Suprapubic skin (tissue), 4 donors: ENCODE measurements at regions not wholly inside any gene's neighbourhood (a gene's known extent, or its start where the extent isn't known, plus 50 kb on each side); places are given as distances from the start of the nearest gene placed in this dataset.

ENCODE experiments used
- DNase-seq, 2 donors: peaks; one replicate each; pipeline ENCODE4 v3.0.0-alpha.2; 2019; ENCODE audit warnings: low spot score in 2 of 2
- H3K27ac ChIP-seq: fragments of 200-600 bp; sonication (generic); one replicate; pipeline ENCODE4 v1.5.1; 2019
- H3K27me3 ChIP-seq: fragments of 200-600 bp; sonication (generic); one replicate; pipeline ENCODE4 v1.5.1; 2019
- H3K36me3 ChIP-seq: fragments of 200-600 bp; sonication (generic); one replicate; pipeline ENCODE4 v1.5.1; 2019
- H3K4me1 ChIP-seq: fragments of 200-600 bp; sonication (generic); one replicate; pipeline ENCODE4 v1.5.1; 2019
- H3K4me3 ChIP-seq: fragments of 200-600 bp; sonication (generic); one replicate; pipeline ENCODE4 v1.5.1; 2019; ENCODE audit warnings: mild to moderate bottlenecking
- H3K9me3 ChIP-seq: fragments of 200-600 bp; sonication (generic); one replicate; pipeline ENCODE4 v1.5.1; 2019
- EP300 ChIP-seq: sonication (generic); formaldehyde crosslinking; IDR thresholded peaks from one replicate; pipeline ENCODE4 v1.6.1; 2017; ENCODE audit warnings: antibody characterized with exemption
- POLR2A ChIP-seq, 2 donors: fragments of 450-650 bp; IDR thresholded peaks; one replicate each; pipeline ENCODE4 v1.6.1; 2017; ENCODE audit warnings: antibody characterized with exemption in 2 of 2, mild to moderate bottlenecking in 2 of 2, moderate library complexity in 2 of 2
- POLR2AphosphoS5 ChIP-seq, 3 donors: sonication (generic); formaldehyde crosslinking; IDR thresholded peaks; one replicate each; pipeline ENCODE4 v1.6.1; 2017; ENCODE audit warnings: antibody characterized with exemption in 3 of 3
- WGBS: methylation state at CpG from one replicate; pipeline ENCODE4 v1.1.5; 2018; 5-methylcytosine and 5-hydroxymethylcytosine counted together
- TF ChIP-seq, protein P1 (sequence below), 2 donors: fragments of 200-600 bp in 1 of 2; fragments of 450-650 bp in 1 of 2; sonication (generic) in 1 of 2; IDR thresholded peaks; one replicate each; pipeline ENCODE4 v1.5.1; 2016 to 2019; ENCODE audit warnings: antibody characterized with exemption in 2 of 2, mild to moderate bottlenecking in 1 of 2, moderate library complexity in 1 of 2

DNA sequence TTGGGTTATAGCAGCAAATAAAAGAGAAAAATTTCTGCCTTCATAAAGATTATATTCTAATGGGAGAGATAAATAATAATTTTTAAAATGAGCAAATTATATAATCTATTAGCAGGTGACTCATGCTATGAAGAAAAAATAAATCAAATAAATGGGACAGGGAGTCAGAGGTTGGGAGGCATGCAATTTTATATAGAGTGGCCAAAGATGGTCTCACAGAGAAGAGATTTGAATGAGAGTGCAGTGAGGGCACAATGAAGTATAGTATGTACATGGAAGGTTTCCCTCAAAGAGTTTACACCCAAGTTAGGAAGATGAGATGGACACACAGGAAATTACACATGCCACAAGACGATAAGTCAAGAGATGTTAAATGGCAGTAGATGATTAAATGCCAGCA is 369.4 kb downstream of the TXNL1 start:
- Histone ChIP-seq H3K9me3 (no peaks in the 10 kb centered on the region), H3K4me1 (no peaks in the 10 kb centered on the region), H3K27me3 (no peaks in the 10 kb centered on the region), H3K4me3 (no peak overlapping the region), H3K27ac (no peak overlapping the region), H3K36me3 (no peaks in the 10 kb centered on the region)
- DNase-seq = no peak
- WGBS = 88% methylated on average over 1 of the region's 1 CpG
- no peak for TF ChIP-seq EP300
- no peak for TF ChIP-seq POLR2A (IDR thresholded peaks at IDR 0.05)
- TF ChIP-seq POLR2AphosphoS5 (IDR thresholded peaks at IDR 0.05) = no peak
- TF ChIP-seq, protein P1, sequence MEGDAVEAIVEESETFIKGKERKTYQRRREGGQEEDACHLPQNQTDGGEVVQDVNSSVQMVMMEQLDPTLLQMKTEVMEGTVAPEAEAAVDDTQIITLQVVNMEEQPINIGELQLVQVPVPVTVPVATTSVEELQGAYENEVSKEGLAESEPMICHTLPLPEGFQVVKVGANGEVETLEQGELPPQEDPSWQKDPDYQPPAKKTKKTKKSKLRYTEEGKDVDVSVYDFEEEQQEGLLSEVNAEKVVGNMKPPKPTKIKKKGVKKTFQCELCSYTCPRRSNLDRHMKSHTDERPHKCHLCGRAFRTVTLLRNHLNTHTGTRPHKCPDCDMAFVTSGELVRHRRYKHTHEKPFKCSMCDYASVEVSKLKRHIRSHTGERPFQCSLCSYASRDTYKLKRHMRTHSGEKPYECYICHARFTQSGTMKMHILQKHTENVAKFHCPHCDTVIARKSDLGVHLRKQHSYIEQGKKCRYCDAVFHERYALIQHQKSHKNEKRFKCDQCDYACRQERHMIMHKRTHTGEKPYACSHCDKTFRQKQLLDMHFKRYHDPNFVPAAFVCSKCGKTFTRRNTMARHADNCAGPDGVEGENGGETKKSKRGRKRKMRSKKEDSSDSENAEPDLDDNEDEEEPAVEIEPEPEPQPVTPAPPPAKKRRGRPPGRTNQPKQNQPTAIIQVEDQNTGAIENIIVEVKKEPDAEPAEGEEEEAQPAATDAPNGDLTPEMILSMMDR (IDR thresholded peaks at IDR 0.05) = no peak

DNA sequence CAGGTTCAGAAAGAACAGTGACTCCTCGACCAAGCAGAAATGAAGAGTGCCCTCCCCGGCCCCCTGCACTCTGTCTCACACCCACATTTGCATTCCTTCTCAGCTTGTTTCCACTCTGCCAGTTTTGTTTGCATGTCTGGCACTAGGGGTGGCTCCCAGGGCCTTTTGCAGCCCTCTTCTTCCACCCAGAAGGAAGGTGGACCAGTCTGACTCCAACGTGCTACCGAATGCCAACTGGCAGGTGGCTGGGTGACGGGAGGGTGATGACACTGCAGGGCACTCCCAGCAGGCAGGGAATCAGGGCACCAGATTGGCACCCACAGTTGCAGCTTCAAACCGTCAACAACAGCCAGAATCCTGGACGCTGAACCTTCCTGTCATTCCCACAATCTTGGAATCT is 371.1 kb downstream of the TXNL1 start:
- no peak for DNase-seq
- WGBS = 54% methylated on average over 7 of the region's 7 CpGs
- TF ChIP-seq EP300 = no peak
- no peak for TF ChIP-seq POLR2AphosphoS5 (IDR thresholded peaks at IDR 0.05)
- TF ChIP-seq POLR2A (IDR thresholded peaks at IDR 0.05) = no peak
- TF ChIP-seq, protein P1 (IDR thresholded peaks at IDR 0.05) = no peak
- H3K4me1 ChIP-seq = no peaks in the 10 kb centered on the region
- no peaks in the 10 kb centered on the region for H3K9me3 ChIP-seq
- no peaks in the 10 kb centered on the region for H3K27me3 ChIP-seq
- H3K27ac ChIP-seq = no peak overlapping the region
- H3K36me3 ChIP-seq = no peaks in the 10 kb centered on the region
- no peak overlapping the region for H3K4me3 ChIP-seq

DNA sequence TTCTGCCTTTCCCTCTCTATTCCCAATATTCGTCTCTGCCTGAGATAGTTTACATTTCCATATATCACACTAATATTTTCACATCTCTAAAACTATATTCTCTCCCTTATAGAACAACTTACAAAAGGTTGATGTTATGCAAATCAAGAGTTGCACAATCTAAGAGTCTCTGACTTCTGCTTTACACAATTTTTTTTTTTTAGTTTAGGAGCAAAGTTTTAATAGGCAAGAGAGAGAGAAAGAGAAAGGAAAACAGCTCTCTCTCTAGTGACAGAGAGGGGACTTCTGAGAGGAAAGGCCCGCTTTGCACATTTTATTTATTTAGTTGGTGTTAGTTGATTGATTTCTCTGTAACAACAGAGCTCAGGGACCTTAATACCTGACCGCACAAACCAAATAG is 380.2 kb downstream of the TXNL1 start:
- H3K4me3 ChIP-seq = no peak overlapping the region
- WGBS = 89% methylated on average over 3 of the region's 3 CpGs
- no peaks in the 10 kb centered on the region for H3K9me3 ChIP-seq
- H3K27me3 ChIP-seq = no peaks in the 10 kb centered on the region
- H3K4me1 ChIP-seq = no peaks in the 10 kb centered on the region
- no peak overlapping the region for H3K27ac ChIP-seq
- TF ChIP-seq EP300 (no peak), POLR2A (IDR thresholded peaks at IDR 0.05) (no peak), POLR2AphosphoS5 (IDR thresholded peaks at IDR 0.05) (no peak)
- TF ChIP-seq, protein P1 (IDR thresholded peaks at IDR 0.05) = no peak
- no peaks in the 10 kb centered on the region for H3K36me3 ChIP-seq
- DNase-seq = no peak

DNA sequence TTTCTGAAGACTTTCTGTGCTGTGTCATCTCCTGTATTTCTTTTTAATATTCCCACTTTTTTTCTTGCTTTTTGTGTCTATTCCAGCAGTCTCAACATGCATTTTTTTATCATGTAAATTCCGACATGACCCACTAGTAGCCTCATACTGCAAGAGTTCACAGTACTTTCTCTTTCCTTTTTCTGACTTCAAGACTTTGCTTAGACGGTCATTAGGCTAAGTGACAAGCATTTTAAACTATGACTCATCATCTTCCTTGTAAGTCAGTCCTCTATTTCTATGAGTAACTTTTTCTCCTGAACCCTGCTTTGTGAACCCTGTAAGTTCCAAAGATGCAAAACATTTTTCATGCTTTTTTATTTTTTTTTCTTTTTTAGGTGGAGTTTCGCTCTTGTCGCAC is 381.2 kb downstream of the TXNL1 start:
- Histone ChIP-seq H3K4me3 (no peak overlapping the region), H3K27ac (no peak overlapping the region), H3K4me1 (no peaks in the 10 kb centered on the region), H3K9me3 (no peaks in the 10 kb centered on the region), H3K36me3 (no peaks in the 10 kb centered on the region), H3K27me3 (no peaks in the 10 kb centered on the region)
- WGBS = 60% methylated on average over 4 of the region's 4 CpGs
- DNase-seq = no peak
- TF ChIP-seq EP300 (no peak), POLR2A (IDR thresholded peaks at IDR 0.05) (no peak), POLR2AphosphoS5 (IDR thresholded peaks at IDR 0.05) (no peak)
- TF ChIP-seq, protein P1 (IDR thresholded peaks at IDR 0.05) = no peak

DNA sequence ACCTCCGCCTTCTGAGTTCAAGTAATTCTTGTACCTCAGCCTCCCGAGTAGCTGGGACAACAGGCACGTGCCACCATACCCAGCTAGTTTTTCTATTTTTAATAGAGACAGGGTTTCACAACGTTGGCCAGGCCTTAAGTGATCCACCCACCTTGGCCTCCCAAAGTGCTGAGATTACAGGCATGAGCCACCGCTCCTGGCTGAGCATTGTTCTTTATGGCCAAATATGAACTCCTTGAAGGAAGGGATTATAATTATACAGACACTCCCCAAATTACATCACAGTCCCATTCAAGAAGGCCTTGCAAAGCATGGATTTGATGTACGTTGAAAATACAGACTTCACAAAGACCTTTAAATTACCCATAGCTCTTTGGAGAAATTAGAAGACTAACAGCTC is 381.7 kb downstream of the TXNL1 start:
- Histone ChIP-seq H3K4me3 (no peak overlapping the region), H3K4me1 (no peaks in the 10 kb centered on the region), H3K27ac (no peak overlapping the region), H3K36me3 (no peaks in the 10 kb centered on the region), H3K9me3 (no peaks in the 10 kb centered on the region), H3K27me3 (no peaks in the 10 kb centered on the region)
- TF ChIP-seq POLR2AphosphoS5 (IDR thresholded peaks at IDR 0.05) (no peak), EP300 (no peak), POLR2A (IDR thresholded peaks at IDR 0.05) (no peak)
- TF ChIP-seq, protein P1 (IDR thresholded peaks at IDR 0.05) = no peak
- DNase-seq = no peak
- 73% methylated on average over 6 of the region's 6 CpGs for WGBS
